Calu3 (cell line): ENCODE measurements at regions not wholly inside any gene's neighbourhood (a gene's known extent, or its start where the extent isn't known, plus 50 kb on each side); places are given as distances from the start of the nearest gene placed in this dataset.

Experiments used
- BruUV-seq: library from RNA; stranded (reverse); fragments of 400-500 nt; replicated peaks from 2 replicates; lab custom pipeline; 2021; lab: Mats Ljungman, UMichigan
- CTCF ChIA-PET: fragments of 300-600 bp; sonication (Branson Sonifier 250); formaldehyde crosslinking; loops from one replicate; lab custom pipeline; 2022; ENCODE audit warnings: antibody characterized with exemption; lab: Charles Lee
- DNase-seq: peaks from one replicate; pipeline ENCODE4 v3.0.0; 2022
- H3K27ac Mint-ChIP-seq: one replicate; pipeline ENCODE4 v1.8.0; 2022; ENCODE audit warnings: mixed read lengths; ENCODE audit not compliant: unreplicated experiment
- H3K27me3 Mint-ChIP-seq: one replicate; pipeline ENCODE4 v1.8.0; 2022; ENCODE audit warnings: mixed read lengths; ENCODE audit not compliant: unreplicated experiment
- H3K36me3 Mint-ChIP-seq: one replicate; pipeline ENCODE4 v1.8.0; 2022; ENCODE audit warnings: mild to moderate bottlenecking, moderate library complexity, mixed read lengths; ENCODE audit not compliant: insufficient read depth, unreplicated experiment
- H3K4me1 Mint-ChIP-seq: one replicate; pipeline ENCODE4 v1.8.0; 2022; ENCODE audit warnings: mild to moderate bottlenecking, low read depth, mixed read lengths; ENCODE audit not compliant: unreplicated experiment
- H3K4me3 Mint-ChIP-seq: one replicate; pipeline ENCODE4 v1.8.0; 2022; ENCODE audit warnings: mild to moderate bottlenecking, low read depth, moderate library complexity, mixed read lengths; ENCODE audit not compliant: unreplicated experiment
- H3K9me3 Mint-ChIP-seq: one replicate; pipeline ENCODE4 v1.8.0; 2022; ENCODE audit warnings: low read depth, mixed read lengths; ENCODE audit not compliant: unreplicated experiment
- CTCF ChIP-seq: fragments of 200-600 bp; IDR thresholded peaks from one replicate; pipeline ENCODE4 v1.8.0; 2022; ENCODE audit warnings: antibody characterized with exemption; ENCODE audit not compliant: unreplicated experiment
- intact Hi-C: fragments of 100-400 bp; cut with micrococcal nuclease; formaldehyde crosslinking; loops from one replicate; pipeline ENCODE4 v1.10.0; 2022; ENCODE audit not compliant: unreplicated experiment

- no peak overlapping the region for H3K4me3 Mint-ChIP-seq
- no peak for DNase-seq
- peak overlapping the region; percentile 15 for H3K27ac Mint-ChIP-seq
- no peaks in the 10 kb centered on the region for H3K27me3 Mint-ChIP-seq
- no TSS peak for BruUV-seq
- TF ChIP-seq CTCF = no peak
- CTCF ChIA-PET = interaction anchor here (0.5 to 0.7 kb wide), 2 partner anchors 93 to 333 kb away, joined by 4 to 8 read pairs; no protein-coding TSS in a partner anchor
- peaks cover 14% of the 10 kb centered on the region for H3K4me1 Mint-ChIP-seq
- intact Hi-C loops = loop anchor here (5.0 kb wide), 3 partner anchors 125 to 950 kb away; partner anchors contain the start of gene LRATD1
- H3K36me3 Mint-ChIP-seq = no peaks in the 10 kb centered on the region
- H3K9me3 Mint-ChIP-seq = no peaks in the 10 kb centered on the region
Measured at GRCh38 chr2:13681936-13682335, 950.6 kb upstream of the LRATD1 start.

GRCh38 chr2:13682540-13683272, 949.8 kb upstream of the LRATD1 start:
- intact Hi-C loops = loop anchor here (5.0 kb wide), 3 partner anchors 125 to 950 kb away; partner anchors contain the start of gene LRATD1
- H3K27ac Mint-ChIP-seq = peak overlapping the region; percentile 15
- BruUV-seq = no TSS peak
- TF ChIP-seq CTCF = no peak
- no peaks in the 10 kb centered on the region for H3K9me3 Mint-ChIP-seq
- H3K36me3 Mint-ChIP-seq = no peaks in the 10 kb centered on the region
- H3K27me3 Mint-ChIP-seq = no peaks in the 10 kb centered on the region
- H3K4me1 Mint-ChIP-seq = peaks cover 14% of the 10 kb centered on the region
- CTCF ChIA-PET = no interaction called here
- DNase-seq = peak; percentile 79
- no peak overlapping the region for H3K4me3 Mint-ChIP-seq

GRCh38 chr2:13686262-13686661, 946.3 kb upstream of the LRATD1 start:
- no peak for TF ChIP-seq CTCF
- no peak for DNase-seq
- Mint-ChIP-seq H3K36me3 (no peaks in the 10 kb centered on the region), H3K27me3 (no peaks in the 10 kb centered on the region), H3K4me1 (peaks cover 14% of the 10 kb centered on the region), H3K4me3 (no peak overlapping the region), H3K27ac (no peak overlapping the region), H3K9me3 (peaks cover 2% of the 10 kb centered on the region)
- CTCF ChIA-PET = interaction anchor here (0.5 kb wide), 1 partner anchor 66 kb away, joined by 4 read pairs; no protein-coding TSS in a partner anchor
- intact Hi-C loops = no loop called here
- BruUV-seq = no TSS peak

- intact Hi-C loops = no loop called here
- DNase-seq = no peak
- Mint-ChIP-seq H3K27ac (no peak overlapping the region), H3K4me3 (no peak overlapping the region), H3K27me3 (no peaks in the 10 kb centered on the region), H3K36me3 (no peaks in the 10 kb centered on the region), H3K4me1 (no peaks in the 10 kb centered on the region), H3K9me3 (peaks cover 8% of the 10 kb centered on the region)
- CTCF ChIA-PET = no interaction called here
- TF ChIP-seq CTCF = no peak
- no TSS peak for BruUV-seq
Measured at GRCh38 chr2:13694673-13695072, 937.8 kb upstream of the LRATD1 start.
